PC-3 (cell line): ENCODE measurements at regions not wholly inside any gene's neighbourhood (a gene's known extent, or its start where the extent isn't known, plus 50 kb on each side); places are given as distances from the start of the nearest gene placed in this dataset.

Experiments used
- ATAC-seq: fragments of 200-7000 bp; cut with Tn5 transposase; 2 replicates; pipeline ENCODE4 v1.9.1; 2020; ENCODE audit warnings: mild to moderate bottlenecking, moderate library complexity
- BruUV-seq: library from RNA; stranded (reverse); fragments of 400-500 nt; replicated peaks from 2 replicates; lab custom pipeline; 2021; lab: Mats Ljungman, UMichigan
- CTCF ChIA-PET: fragments of 300-600 bp; sonication (Branson Sonifier 250); formaldehyde crosslinking; loops from one replicate; lab custom pipeline; 2022; ENCODE audit warnings: antibody characterized with exemption; lab: Charles Lee
- POLR2A ChIA-PET: fragments of 300-600 bp; sonication (Branson Sonifier 250); formaldehyde crosslinking; loops from one replicate; lab custom pipeline; 2022; ENCODE audit warnings: antibody characterized with exemption; ENCODE audit not compliant: unreplicated experiment; lab: Charles Lee
- DNase-seq: peaks from one replicate; pipeline ENCODE4 v3.0.0-alpha.2; 2015
- H2AFZ ChIP-seq: fragments of 300-600 bp; sonication (generic); 2 replicates; pipeline ENCODE4 v1.6.0; 2016; ENCODE audit warnings: antibody characterized with exemption, low read length
- H3F3A ChIP-seq: fragments of 300-600 bp; sonication (generic); one replicate; pipeline ENCODE4 v1.6.0; 2017; ENCODE audit warnings: antibody characterized with exemption, low read length, control low read depth, mild to moderate bottlenecking; ENCODE audit not compliant: unreplicated experiment
- H3K27ac ChIP-seq: fragments of 300-600 bp; sonication (generic); 2 replicates; pipeline ENCODE4 v1.5.1; 2016; ENCODE audit warnings: mild to moderate bottlenecking, low read length
- H3K27me3 ChIP-seq: fragments of 300-600 bp; sonication (generic); 2 replicates; pipeline ENCODE4 v1.6.1; 2016; ENCODE audit warnings: low read length, mixed read lengths
- H3K36me3 ChIP-seq: fragments of 300-600 bp; sonication (generic); 2 replicates; pipeline ENCODE4 v1.6.1; 2016; ENCODE audit warnings: low read depth, mixed run types, low read length, mixed read lengths
- H3K4me1 ChIP-seq: fragments of 300-600 bp; sonication (generic); 2 replicates; pipeline ENCODE4 v1.5.1; 2016; ENCODE audit warnings: low read length; ENCODE audit not compliant: insufficient read depth
- H3K4me2 ChIP-seq: fragments of 300-600 bp; sonication (generic); 2 replicates; pipeline ENCODE4 v1.6.0; 2016; ENCODE audit warnings: low read length
- H3K4me3 ChIP-seq: fragments of 300-600 bp; sonication (generic); 2 replicates; pipeline ENCODE4 v1.5.1; 2016; ENCODE audit warnings: mild to moderate bottlenecking, low read length, mixed read lengths
- H3K79me2 ChIP-seq: fragments of 300-600 bp; sonication (generic); 2 replicates; pipeline ENCODE4 v1.6.1; 2017; ENCODE audit warnings: low read length, mixed read lengths
- H3K9ac ChIP-seq: fragments of 300-600 bp; sonication (generic); 2 replicates; pipeline ENCODE4 v1.6.0; 2016; ENCODE audit warnings: mild to moderate bottlenecking, low read length
- H3K9me2 ChIP-seq: fragments of 300-600 bp; sonication (generic); replicated peaks from 2 replicates; pipeline ENCODE4 v1.6.1; 2016; ENCODE audit warnings: mixed run types, low read length, mixed read lengths
- H3K9me3 ChIP-seq: fragments of 300-600 bp; sonication (generic); 2 replicates; pipeline ENCODE4 v1.6.1; 2016; ENCODE audit warnings: low read length, mixed read lengths
- H4K20me1 ChIP-seq: fragments of 300-600 bp; sonication (generic); 2 replicates; pipeline ENCODE4 v1.6.1; 2016; ENCODE audit warnings: low read length, mixed read lengths
- CTCF ChIP-seq: fragments of 300-600 bp; sonication (generic); conservative IDR thresholded peaks from 2 replicates; pipeline ENCODE4 v1.5.1; 2017; ENCODE audit warnings: antibody characterized with exemption, low read depth, mild to moderate bottlenecking, low read length
- EZH2 ChIP-seq: fragments of 300-600 bp; sonication (generic); IDR thresholded peaks from one replicate; pipeline ENCODE4 v1.6.1; 2017; ENCODE audit warnings: antibody characterized with exemption, mild to moderate bottlenecking, low read length; ENCODE audit not compliant: unreplicated experiment
- EZH2phosphoT487 ChIP-seq: fragments of 300-600 bp; sonication (generic); IDR thresholded peaks from 2 replicates; pipeline ENCODE4 v1.6.1; 2018; ENCODE audit warnings: mild to moderate bottlenecking, antibody characterized with exemption, low read length, borderline replicate concordance
- intact Hi-C: fragments of 100-400 bp; cut with micrococcal nuclease; formaldehyde crosslinking; loops from 2 replicates; pipeline ENCODE4 v1.9.0; 2023

DNA sequence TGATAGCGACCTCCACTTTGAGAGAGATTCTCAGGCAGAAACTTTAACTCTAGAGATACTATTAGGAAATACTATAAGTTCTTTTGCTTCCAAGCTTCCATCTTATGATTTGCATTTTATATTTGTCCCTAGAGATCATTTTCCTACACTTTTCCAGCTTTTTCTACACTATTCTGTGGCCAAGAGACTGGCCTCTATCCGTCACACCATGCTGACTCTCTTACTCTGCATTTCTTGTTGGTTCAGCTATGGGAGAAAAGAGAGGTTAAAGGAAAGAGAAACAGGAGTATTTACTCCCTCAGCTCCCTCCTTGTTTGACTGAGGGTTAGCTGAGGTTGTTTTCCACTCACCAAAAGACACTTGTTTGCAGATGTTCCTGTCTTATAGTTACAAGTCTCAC lies 665.6 kb upstream of the CXADR start:
- H2AFZ ChIP-seq: no peak overlapping the region
- TF ChIP-seq EZH2 (no peak), CTCF (no peak), EZH2phosphoT487 (no peak)
- H3K27me3 ChIP-seq: no peaks in the 10 kb centered on the region
- no peaks in the 10 kb centered on the region for H3K79me2 ChIP-seq
- no peak overlapping the region for H3K27ac ChIP-seq
- no peak overlapping the region for H3K4me2 ChIP-seq
- intact Hi-C loops: no loop called here
- ChIA-PET POLR2A (no interaction called here), CTCF (no interaction called here)
- H3K4me3 ChIP-seq: no peak overlapping the region
- H3K9me3 ChIP-seq: peaks cover 5% of the 10 kb centered on the region; the same call in 1 of the 2 replicates
- ATAC-seq (no peak), DNase-seq (no peak)
- no peaks in the 10 kb centered on the region for H3K4me1 ChIP-seq
- no TSS peak for BruUV-seq
- no peaks in the 10 kb centered on the region for H3K9me2 ChIP-seq
- H4K20me1 ChIP-seq: no peaks in the 10 kb centered on the region
- no peak overlapping the region for H3K9ac ChIP-seq
- H3F3A ChIP-seq: no peaks in the 10 kb centered on the region
- H3K36me3 ChIP-seq: no peaks in the 10 kb centered on the region

DNA sequence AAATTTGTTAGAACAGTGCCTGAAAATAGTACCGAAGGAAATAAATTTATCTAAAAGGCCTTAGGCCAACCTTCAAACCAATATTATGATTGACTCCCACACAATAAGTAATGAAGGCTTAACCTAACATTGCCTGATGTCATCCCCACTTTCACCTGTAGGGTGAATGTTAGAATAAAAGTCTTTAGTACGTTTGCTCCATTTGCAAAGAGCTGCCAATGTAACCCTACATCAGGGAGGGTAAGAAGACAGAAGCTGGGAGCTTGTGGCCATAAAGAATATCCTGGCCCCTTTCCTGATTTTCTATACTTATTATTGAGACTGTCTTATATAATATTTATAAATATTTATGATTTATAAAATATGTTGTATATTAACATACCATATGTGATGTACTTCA lies 661.8 kb upstream of the CXADR start:
- Histone ChIP-seq H3K4me2 (no peak overlapping the region), H3K9ac (no peak overlapping the region), H3K4me3 (no peak overlapping the region), H3K79me2 (no peaks in the 10 kb centered on the region), H3K27ac (no peak overlapping the region), H3F3A (no peaks in the 10 kb centered on the region), H3K27me3 (no peaks in the 10 kb centered on the region), H3K9me3 (peaks cover 19% of the 10 kb centered on the region), H2AFZ (no peak overlapping the region), H4K20me1 (no peaks in the 10 kb centered on the region), H3K36me3 (no peaks in the 10 kb centered on the region), H3K4me1 (no peaks in the 10 kb centered on the region), H3K9me2 (no peaks in the 10 kb centered on the region)
- CTCF ChIA-PET: no interaction called here
- TF ChIP-seq EZH2phosphoT487 (no peak), EZH2 (no peak), CTCF (no peak)
- intact Hi-C loops: no loop called here
- no TSS peak for BruUV-seq
- DNase-seq (no peak), ATAC-seq (no peak)
- POLR2A ChIA-PET: no interaction called here

DNA sequence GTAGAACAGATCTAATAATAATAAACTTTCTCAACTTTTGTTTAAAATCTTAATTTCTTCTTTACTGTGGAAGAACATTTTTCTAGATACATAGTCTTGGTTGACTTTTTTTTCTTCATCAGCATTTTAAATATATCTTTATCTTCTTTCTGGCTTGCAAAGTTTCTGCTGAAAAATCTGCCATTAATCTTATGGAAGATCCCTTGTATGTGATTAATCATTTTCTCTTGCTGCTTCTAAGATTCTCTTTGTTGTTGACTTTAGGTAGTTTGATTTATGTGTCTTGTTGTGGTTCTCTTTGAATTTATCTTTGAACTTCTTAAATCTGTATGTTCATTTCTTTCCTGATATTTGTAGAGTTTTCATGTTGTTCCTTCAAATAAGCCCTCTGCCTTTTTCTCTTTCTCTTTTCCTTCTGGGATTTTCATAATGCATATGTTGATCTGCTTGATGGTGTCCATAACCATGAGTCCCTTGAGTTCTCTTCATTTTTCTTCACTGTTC lies 657.6 kb upstream of the CXADR start:
- Histone ChIP-seq H3K79me2 (no peaks in the 10 kb centered on the region), H3K27me3 (no peaks in the 10 kb centered on the region), H4K20me1 (no peaks in the 10 kb centered on the region), H3K9me3 (peaks cover 34% of the 10 kb centered on the region), H3K9me2 (no peaks in the 10 kb centered on the region), H3F3A (no peaks in the 10 kb centered on the region), H3K4me2 (no peak overlapping the region), H3K4me3 (no peak overlapping the region), H2AFZ (no peak overlapping the region), H3K4me1 (no peaks in the 10 kb centered on the region), H3K36me3 (no peaks in the 10 kb centered on the region), H3K27ac (no peak overlapping the region), H3K9ac (no peak overlapping the region)
- DNase-seq (no peak), ATAC-seq (no peak)
- POLR2A ChIA-PET: no interaction called here
- BruUV-seq: no TSS peak
- intact Hi-C loops: no loop called here
- CTCF ChIA-PET: no interaction called here
- TF ChIP-seq EZH2phosphoT487 (no peak), EZH2 (no peak), CTCF (no peak)
